ENCODE measurements at regions not wholly inside any gene's neighbourhood (a gene's known extent, or its start where the extent isn't known, plus 50 kb on each side); places are given as distances from the start of the nearest gene placed in this dataset.
"Not testable (repeated sequence)": the region's sequence is repeated elsewhere in the genome, so short reads cannot be mapped to it uniquely, and the experiment has no call there.

- not testable (repeated sequence) for FAIRE-seq; DNase-seq (ENCODE audit: insufficient read length, low spot score)
Observed at GRCh38 chr1:66424530-66424929, 109.4 kb upstream of the SGIP1 start.

- FAIRE-seq, result peak; percentile 49
- no peak for DNase-seq (ENCODE audit: insufficient read length, low spot score)
Observed at GRCh38 chr1:66426239-66426853, 107.6 kb upstream of the SGIP1 start.

GRCh38 chr1:66430815-66431214 lies 103.1 kb upstream of the SGIP1 start:
- not testable (repeated sequence) for FAIRE-seq; DNase-seq (ENCODE audit: insufficient read length, low spot score)

GRCh38 chr1:66431999-66432398 lies 102.0 kb upstream of the SGIP1 start:
- FAIRE-seq (no peak), DNase-seq (ENCODE audit: insufficient read length, low spot score) (no peak)

- FAIRE-seq, result no peak
Observed at GRCh38 chr1:66433611-66434010, 100.3 kb upstream of the SGIP1 start.

GRCh38 chr1:66434096-66434495 lies 99.9 kb upstream of the SGIP1 start:
- FAIRE-seq, result no peak
- no peak for DNase-seq (ENCODE audit: insufficient read length, low spot score)

More at GRCh38 chr1:66433611-66434010, 100.3 kb upstream of the SGIP1 start:
- DNase-seq (ENCODE audit: insufficient read length, low spot score), result no peak

- DNase-seq (ENCODE audit: insufficient read length, low spot score) (no peak), FAIRE-seq (no peak)
Observed at GRCh38 chr1:66435541-66435940, 98.4 kb upstream of the SGIP1 start.

- DNase-seq (ENCODE audit: insufficient read length, low spot score) (no peak), FAIRE-seq (peak; percentile 90)
Observed at GRCh38 chr1:66436378-66437135, 97.4 kb upstream of the SGIP1 start.

- DNase-seq (ENCODE audit: insufficient read length, low spot score), result no peak
- peak; percentile 39 for FAIRE-seq
Observed at GRCh38 chr1:66437136-66437401, 96.9 kb upstream of the SGIP1 start.

- FAIRE-seq (no peak), DNase-seq (ENCODE audit: insufficient read length, low spot score) (no peak)
Observed at GRCh38 chr1:66438062-66438461, 95.9 kb upstream of the SGIP1 start.

GRCh38 chr1:66438501-66438900 lies 95.5 kb upstream of the SGIP1 start:
- no peak for DNase-seq (ENCODE audit: insufficient read length, low spot score)
- FAIRE-seq, result peak; percentile 90

- peak; percentile 83 for FAIRE-seq
- DNase-seq (ENCODE audit: insufficient read length, low spot score), result no peak
Observed at GRCh38 chr1:66439031-66439740, 94.8 kb upstream of the SGIP1 start.

- DNase-seq (ENCODE audit: insufficient read length, low spot score) (no peak), FAIRE-seq (no peak)
Observed at GRCh38 chr1:66443793-66444192, 90.2 kb upstream of the SGIP1 start.

- FAIRE-seq, result no peak
- no peak for DNase-seq (ENCODE audit: insufficient read length, low spot score)
Observed at GRCh38 chr1:66444438-66445265, 89.3 kb upstream of the SGIP1 start.

GRCh38 chr1:66445492-66446181 lies 88.3 kb upstream of the SGIP1 start:
- FAIRE-seq, result peak; percentile 100
- DNase-seq (ENCODE audit: insufficient read length, low spot score), result peak; percentile 36

- FAIRE-seq (no peak), DNase-seq (ENCODE audit: insufficient read length, low spot score) (peak; percentile 48)
Observed at GRCh38 chr1:66446261-66447001, 87.5 kb upstream of the SGIP1 start.

GRCh38 chr1:66450043-66450514 lies 83.9 kb upstream of the SGIP1 start:
- FAIRE-seq, result no peak

GRCh38 chr1:66450847-66451246 lies 83.1 kb upstream of the SGIP1 start:
- no peak for FAIRE-seq
- no peak for DNase-seq (ENCODE audit: insufficient read length, low spot score)

More at GRCh38 chr1:66450043-66450514, 83.9 kb upstream of the SGIP1 start:
- no peak for DNase-seq (ENCODE audit: insufficient read length, low spot score)

GRCh38 chr1:66452162-66452561 lies 81.8 kb upstream of the SGIP1 start:
- no peak for FAIRE-seq
- DNase-seq (ENCODE audit: insufficient read length, low spot score), result no peak

- FAIRE-seq, result no peak
- DNase-seq (ENCODE audit: insufficient read length, low spot score), result no peak
Observed at GRCh38 chr1:66452982-66453381, 81.0 kb upstream of the SGIP1 start.

Measured in GM19239 (cell line).